GM23248 (cell line): ENCODE measurements at regions not wholly inside any gene's neighbourhood (a gene's known extent, or its start where the extent isn't known, plus 50 kb on each side); places are given as distances from the start of the nearest gene placed in this dataset.
"Not testable (repeated sequence)": the region's sequence is repeated elsewhere in the genome, so short reads cannot be mapped to it uniquely, and the experiment has no call there.

ENCODE experiments used
- DNase-seq: peaks from one replicate; pipeline ENCODE4 v3.0.0-alpha.2; 2015
- H2AFZ ChIP-seq: fragments of 200-600 bp; sonication (generic); 2 replicates; pipeline ENCODE4 v1.6.1; 2016; ENCODE audit warnings: antibody characterized with exemption
- H3F3A ChIP-seq: fragments of 200-600 bp; sonication (generic); 2 replicates; pipeline ENCODE4 v1.6.1; 2016; ENCODE audit warnings: mild to moderate bottlenecking, antibody characterized with exemption, mixed run types; ENCODE audit not compliant: insufficient read depth
- H3K27ac ChIP-seq: fragments of 200-600 bp; sonication (generic); 2 replicates; pipeline ENCODE4 v1.5.1; 2016; ENCODE audit warnings: mild to moderate bottlenecking
- H3K27me3 ChIP-seq: fragments of 200-600 bp; sonication (generic); replicated peaks from 2 replicates; pipeline ENCODE4 v1.6.1; 2016; ENCODE audit warnings: mild to moderate bottlenecking; ENCODE audit not compliant: insufficient read depth
- H3K36me3 ChIP-seq: fragments of 200-600 bp; sonication (generic); 2 replicates; pipeline ENCODE4 v1.6.1; 2016; ENCODE audit warnings: low read depth, mild to moderate bottlenecking
- H3K4me1 ChIP-seq: fragments of 200-600 bp; sonication (generic); 2 replicates; pipeline ENCODE4 v1.6.1; 2016; ENCODE audit warnings: mild to moderate bottlenecking; ENCODE audit not compliant: insufficient read depth
- H3K4me2 ChIP-seq: fragments of 200-600 bp; sonication (generic); one replicate; pipeline ENCODE4 v1.6.1; 2016; ENCODE audit warnings: mild to moderate bottlenecking; ENCODE audit not compliant: unreplicated experiment
- H3K4me3 ChIP-seq: fragments of 200-600 bp; sonication (generic); 2 replicates; pipeline ENCODE4 v1.5.1; 2016; ENCODE audit warnings: mild to moderate bottlenecking
- H3K79me2 ChIP-seq: fragments of 200-600 bp; sonication (generic); 2 replicates; pipeline ENCODE4 v1.6.1; 2016; ENCODE audit warnings: mild to moderate bottlenecking; ENCODE audit not compliant: insufficient read depth
- H3K9ac ChIP-seq: fragments of 200-600 bp; sonication (generic); 2 replicates; pipeline ENCODE4 v1.6.1; 2016; ENCODE audit warnings: mild to moderate bottlenecking
- H3K9me2 ChIP-seq: fragments of 200-600 bp; sonication (generic); 2 replicates; pipeline ENCODE4 v1.6.1; 2016; ENCODE audit warnings: mixed run types, mild to moderate bottlenecking, moderate library complexity; ENCODE audit not compliant: insufficient read depth
- H3K9me3 ChIP-seq: fragments of 200-600 bp; sonication (generic); one replicate; pipeline ENCODE4 v1.6.1; 2017; ENCODE audit warnings: low read depth
- H4K20me1 ChIP-seq: fragments of 200-600 bp; sonication (generic); 2 replicates; pipeline ENCODE4 v1.6.0; 2016; ENCODE audit not compliant: insufficient read depth
- EZH2 ChIP-seq: fragments of 200-600 bp; sonication (generic); IDR thresholded peaks from 2 replicates; pipeline ENCODE4 v1.6.1; 2018; ENCODE audit warnings: antibody characterized with exemption, mild to moderate bottlenecking; ENCODE audit not compliant: insufficient read depth, poor library complexity, severe bottlenecking
- EZH2phosphoT487 ChIP-seq: fragments of 200-600 bp; sonication (generic); IDR thresholded peaks from 2 replicates; pipeline ENCODE4 v1.6.1; 2018; ENCODE audit warnings: antibody characterized with exemption, moderate library complexity, mild to moderate bottlenecking, low read depth; ENCODE audit not compliant: insufficient read depth
- WGBS, 2 experiments: methylation state at CpG; one replicate each; pipeline ENCODE4 v1.1.6; 2015 to 2017; ENCODE audit warnings: low lambda C conversion rate in 2 of 2, low coverage in 1 of 2; ENCODE audit errors: missing lambda C conversion rate in 2 of 2; 5-methylcytosine and 5-hydroxymethylcytosine counted together
- in situ Hi-C: fragments of 300-500 bp; cut with MboI; formaldehyde crosslinking; loops from 2 replicates; pipeline ENCODE4 v1.15.0; 2020

- in situ Hi-C loops: no loop called here
- H3K4me1 ChIP-seq: no peaks in the 10 kb centered on the region
- no peak overlapping the region for H3K27ac ChIP-seq
- WGBS, 2 experiments: 84 to 87% methylated on average over 7 of the region's 7 CpGs
- no peaks in the 10 kb centered on the region for H3K9me2 ChIP-seq
- no peaks in the 10 kb centered on the region for H3K79me2 ChIP-seq
- no peaks in the 10 kb centered on the region for H3K36me3 ChIP-seq
- no peak for TF ChIP-seq EZH2phosphoT487
- no peak for TF ChIP-seq EZH2
- H2AFZ ChIP-seq: no peak overlapping the region
- H3K9me3 ChIP-seq: no peaks in the 10 kb centered on the region
- no peak overlapping the region for H3K4me2 ChIP-seq
- H3K4me3 ChIP-seq: no peak overlapping the region
- DNase-seq: no peak
- H3F3A ChIP-seq: no peaks in the 10 kb centered on the region
- H3K27me3 ChIP-seq: no peaks in the 10 kb centered on the region
- no peak overlapping the region for H3K9ac ChIP-seq
- H4K20me1 ChIP-seq: no peaks in the 10 kb centered on the region
Observed at GRCh38 chr1:8151647-8152046, 125.5 kb upstream of the ERRFI1 start.

GRCh38 chr1:8149756-8150155 lies 123.6 kb upstream of the ERRFI1 start:
- H3K9me3 ChIP-seq, H3K4me1 ChIP-seq, H3K79me2 ChIP-seq, H3K4me2 ChIP-seq, DNase-seq, H3K27ac ChIP-seq, H4K20me1 ChIP-seq, H2AFZ ChIP-seq, H3K9ac ChIP-seq, H3K36me3 ChIP-seq, H3K9me2 ChIP-seq, H3F3A ChIP-seq, in situ Hi-C loops, H3K4me3 ChIP-seq, H3K27me3 ChIP-seq: not testable (repeated sequence)
- 86 to 92% methylated on average over 7 of the region's 7 CpGs for WGBS, 2 experiments

- Histone ChIP-seq H3K27me3 (no peaks in the 10 kb centered on the region), H3K79me2 (no peaks in the 10 kb centered on the region), H3K9ac (no peak overlapping the region), H3K4me2 (no peak overlapping the region), H3K4me3 (no peak overlapping the region), H4K20me1 (no peaks in the 10 kb centered on the region), H3K9me3 (no peaks in the 10 kb centered on the region), H3K36me3 (no peaks in the 10 kb centered on the region), H3K4me1 (no peaks in the 10 kb centered on the region), H2AFZ (no peak overlapping the region), H3F3A (no peaks in the 10 kb centered on the region), H3K27ac (no peak overlapping the region), H3K9me2 (no peaks in the 10 kb centered on the region)
- 86 to 100% methylated on average over 1 of the region's 1 CpG for WGBS, 2 experiments
- in situ Hi-C loops: no loop called here
- TF ChIP-seq EZH2: no peak
- no peak for TF ChIP-seq EZH2phosphoT487
- DNase-seq: no peak
Observed at GRCh38 chr1:8147956-8148355, 121.8 kb upstream of the ERRFI1 start.

- Histone ChIP-seq H3K9me2 (no peaks in the 10 kb centered on the region), H3F3A (no peaks in the 10 kb centered on the region), H3K4me2 (no peak overlapping the region), H3K36me3 (no peaks in the 10 kb centered on the region), H3K79me2 (no peaks in the 10 kb centered on the region), H3K9me3 (no peaks in the 10 kb centered on the region), H4K20me1 (no peaks in the 10 kb centered on the region), H2AFZ (no peak overlapping the region), H3K4me3 (no peak overlapping the region), H3K9ac (no peak overlapping the region), H3K4me1 (no peaks in the 10 kb centered on the region), H3K27ac (no peak overlapping the region), H3K27me3 (no peaks in the 10 kb centered on the region)
- TF ChIP-seq EZH2phosphoT487: no peak
- no peak for TF ChIP-seq EZH2
- WGBS, 2 experiments: 94 to 97% methylated on average over 11 of the region's 11 CpGs
- no peak for DNase-seq
- in situ Hi-C loops: no loop called here
Observed at GRCh38 chr1:8146257-8146855, 120.2 kb upstream of the ERRFI1 start.
